B cell (primary cell): ENCODE measurements at regions not wholly inside any gene's neighbourhood (a gene's known extent, or its start where the extent isn't known, plus 50 kb on each side); places are given as distances from the start of the nearest gene placed in this dataset.

Experiments used
- CTCF ChIP-seq: fragments of 200-600 bp; IDR thresholded peaks from one replicate; pipeline ENCODE4 v1.8.0; 2022; ENCODE audit warnings: antibody characterized with exemption, mild to moderate bottlenecking
- EZH2 ChIP-seq: IDR thresholded peaks from 2 replicates; pipeline ENCODE4 v1.6.1; 2012; ENCODE audit warnings: borderline replicate concordance, low read depth, mild to moderate bottlenecking, moderate library complexity, low read length; ENCODE audit not compliant: insufficient read depth, poor library complexity, severe bottlenecking

- TF ChIP-seq CTCF (no peak), EZH2 (no peak)
Observed at GRCh38 chr14:84726471-84726870, 803.5 kb upstream of the FLRT2 start.
